ENCODE measurements at regions not wholly inside any gene's neighbourhood (a gene's known extent, or its start where the extent isn't known, plus 50 kb on each side); places are given as distances from the start of the nearest gene placed in this dataset.

- no peaks in the 10 kb centered on the region for H3K9me3 ChIP-seq (ENCODE audit: control extremely low read depth in 1 of 3, control insufficient read depth in 2 of 3, insufficient read depth in 1 of 3, low read length in 2 of 3)
- no peak overlapping the region for H3K9ac ChIP-seq (ENCODE audit: low read length)
- ATAC-seq (ENCODE audit: low read depth) (no peak), DNase-seq (no peak)
- WGBS (ENCODE audit: insufficient coverage), result 66% methylated on average over 2 of the region's 4 CpGs
- no peak overlapping the region for H3K4me2 ChIP-seq (replicated peaks; ENCODE audit: low read depth, low read length, poor library complexity, severe bottlenecking)
- no peaks in the 10 kb centered on the region for H3K4me1 Mint-ChIP-seq
- intact Hi-C loops (cut with micrococcal nuclease), result no loop called here
- H3K27ac Mint-ChIP-seq, result no peak overlapping the region
- H3K36me3 ChIP-seq (replicated peaks in 1 of 2; ENCODE audit: control extremely low read depth in 1 of 2, control insufficient read depth in 1 of 2, extremely low read depth in 1 of 2, insufficient read depth in 2 of 2, low read length in 1 of 2), result no peaks in the 10 kb centered on the region
- ChIA-PET CTCF (no interaction called here), POLR2A (no interaction called here)
- no peak overlapping the region for H3K27ac ChIP-seq (ENCODE audit: low read length in 2 of 2)
- no peak overlapping the region for H3K4me3 Mint-ChIP-seq
- no peaks in the 10 kb centered on the region for H4K20me1 ChIP-seq (ENCODE audit: control insufficient read depth, insufficient read depth, low read length, poor library complexity, severe bottlenecking)
- no peak overlapping the region for H3K4me3 ChIP-seq (ENCODE audit: control extremely low read depth in 1 of 5, extremely low read depth in 1 of 5, insufficient read depth in 1 of 5, low read depth in 2 of 5, low read length in 4 of 5)
- TF ChIP-seq, protein P1, sequence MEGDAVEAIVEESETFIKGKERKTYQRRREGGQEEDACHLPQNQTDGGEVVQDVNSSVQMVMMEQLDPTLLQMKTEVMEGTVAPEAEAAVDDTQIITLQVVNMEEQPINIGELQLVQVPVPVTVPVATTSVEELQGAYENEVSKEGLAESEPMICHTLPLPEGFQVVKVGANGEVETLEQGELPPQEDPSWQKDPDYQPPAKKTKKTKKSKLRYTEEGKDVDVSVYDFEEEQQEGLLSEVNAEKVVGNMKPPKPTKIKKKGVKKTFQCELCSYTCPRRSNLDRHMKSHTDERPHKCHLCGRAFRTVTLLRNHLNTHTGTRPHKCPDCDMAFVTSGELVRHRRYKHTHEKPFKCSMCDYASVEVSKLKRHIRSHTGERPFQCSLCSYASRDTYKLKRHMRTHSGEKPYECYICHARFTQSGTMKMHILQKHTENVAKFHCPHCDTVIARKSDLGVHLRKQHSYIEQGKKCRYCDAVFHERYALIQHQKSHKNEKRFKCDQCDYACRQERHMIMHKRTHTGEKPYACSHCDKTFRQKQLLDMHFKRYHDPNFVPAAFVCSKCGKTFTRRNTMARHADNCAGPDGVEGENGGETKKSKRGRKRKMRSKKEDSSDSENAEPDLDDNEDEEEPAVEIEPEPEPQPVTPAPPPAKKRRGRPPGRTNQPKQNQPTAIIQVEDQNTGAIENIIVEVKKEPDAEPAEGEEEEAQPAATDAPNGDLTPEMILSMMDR (IDR thresholded peaks at IDR 0.05), result no peak
- no peak for TF ChIP-seq EZH2 (IDR thresholded peaks at IDR 0.05; ENCODE audit: borderline replicate concordance, insufficient read depth, low read depth, low read length, poor library complexity, severe bottlenecking)
- no peaks in the 10 kb centered on the region for H3K4me1 ChIP-seq (ENCODE audit: control insufficient read depth in 2 of 2, insufficient read depth in 2 of 2, low read length in 2 of 2)
- H3K79me2 ChIP-seq (ENCODE audit: control insufficient read depth, insufficient read depth, low read length), result no peaks in the 10 kb centered on the region
- no peak overlapping the region for H2AFZ ChIP-seq (ENCODE audit: insufficient read depth, low read depth, low read length, poor library complexity, severe bottlenecking)
- no peaks in the 10 kb centered on the region for H3K9me3 Mint-ChIP-seq (ENCODE audit: insufficient read depth)
- peaks cover 0 to 5% (median 0%) of the 10 kb centered on the region in 4 experiments for H3K27me3 ChIP-seq (replicated peaks in 1 of 4; ENCODE audit: control extremely low read depth in 1 of 4, control insufficient read depth in 3 of 4, insufficient read depth in 4 of 4, low read length in 3 of 4)
- peaks cover 4% of the 10 kb centered on the region for H3K27me3 Mint-ChIP-seq
Observed at GRCh38 chr7:106568680-106569499, 92.1 kb downstream of the CCDC71L start.

DNA sequence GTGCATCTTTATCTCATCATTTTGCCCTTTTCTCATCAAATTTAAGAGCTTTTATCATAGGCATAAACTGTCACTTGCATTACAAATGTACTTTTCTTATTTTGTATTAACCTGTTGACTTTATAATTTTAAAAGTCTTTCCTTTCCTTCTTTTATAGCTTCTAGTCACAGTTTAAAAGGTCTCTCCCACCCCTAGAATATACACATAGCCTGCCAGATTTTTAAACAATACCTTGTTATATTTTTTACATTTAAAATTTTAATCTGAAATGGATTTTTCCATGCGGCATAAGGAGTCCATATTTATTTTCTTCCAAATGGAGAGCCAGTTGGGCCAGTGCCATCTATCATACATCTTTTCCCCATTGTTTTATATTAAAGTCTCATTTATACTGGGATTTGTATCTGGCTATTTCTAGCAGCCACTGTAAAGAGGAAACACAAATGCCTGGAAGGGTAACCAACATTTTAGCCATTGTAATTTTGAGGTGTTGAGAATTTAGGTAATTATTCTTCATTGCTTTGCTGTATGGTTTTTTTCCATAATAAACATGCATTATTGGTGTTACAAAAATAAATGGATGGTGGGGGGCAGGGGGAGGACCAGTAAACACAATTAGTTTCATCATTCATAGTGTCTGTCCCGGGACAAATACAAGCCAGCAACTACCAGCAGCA is 92.8 kb downstream of the CCDC71L start:
- H3K27me3 Mint-ChIP-seq, result peaks cover 4% of the 10 kb centered on the region
- no peak overlapping the region for H3K9ac ChIP-seq (ENCODE audit: low read length)
- no peaks in the 10 kb centered on the region for H3K36me3 ChIP-seq (replicated peaks in 1 of 2; ENCODE audit: control extremely low read depth in 1 of 2, control insufficient read depth in 1 of 2, extremely low read depth in 1 of 2, insufficient read depth in 2 of 2, low read length in 1 of 2)
- no peaks in the 10 kb centered on the region for H3K9me3 Mint-ChIP-seq (ENCODE audit: insufficient read depth)
- ATAC-seq (ENCODE audit: low read depth) (no peak), DNase-seq (no peak)
- H3K4me1 ChIP-seq (ENCODE audit: control insufficient read depth in 2 of 2, insufficient read depth in 2 of 2, low read length in 2 of 2), result no peaks in the 10 kb centered on the region
- H3K4me3 ChIP-seq (ENCODE audit: control extremely low read depth in 1 of 5, extremely low read depth in 1 of 5, insufficient read depth in 1 of 5, low read depth in 2 of 5, low read length in 4 of 5), result no peak overlapping the region
- WGBS (ENCODE audit: insufficient coverage), result no CpG with 5 or more reads among the region's 2 CpGs
- H3K27me3 ChIP-seq (replicated peaks in 1 of 4; ENCODE audit: control extremely low read depth in 1 of 4, control insufficient read depth in 3 of 4, insufficient read depth in 4 of 4, low read length in 3 of 4), result peaks cover 0 to 5% (median 0%) of the 10 kb centered on the region in 4 experiments
- intact Hi-C loops (cut with micrococcal nuclease), result no loop called here
- ChIA-PET CTCF (no interaction called here), POLR2A (no interaction called here)
- no peaks in the 10 kb centered on the region for H4K20me1 ChIP-seq (ENCODE audit: control insufficient read depth, insufficient read depth, low read length, poor library complexity, severe bottlenecking)
- H2AFZ ChIP-seq (ENCODE audit: insufficient read depth, low read depth, low read length, poor library complexity, severe bottlenecking), result no peak overlapping the region
- no peak overlapping the region for H3K27ac Mint-ChIP-seq
- H3K79me2 ChIP-seq (ENCODE audit: control insufficient read depth, insufficient read depth, low read length), result no peaks in the 10 kb centered on the region
- H3K4me1 Mint-ChIP-seq, result no peaks in the 10 kb centered on the region
- H3K9me3 ChIP-seq (ENCODE audit: control extremely low read depth in 1 of 3, control insufficient read depth in 2 of 3, insufficient read depth in 1 of 3, low read length in 2 of 3), result no peaks in the 10 kb centered on the region
- TF ChIP-seq, protein P1 (IDR thresholded peaks at IDR 0.05), result no peak
- TF ChIP-seq EZH2 (IDR thresholded peaks at IDR 0.05; ENCODE audit: borderline replicate concordance, insufficient read depth, low read depth, low read length, poor library complexity, severe bottlenecking), result no peak
- no peak overlapping the region for H3K4me2 ChIP-seq (replicated peaks; ENCODE audit: low read depth, low read length, poor library complexity, severe bottlenecking)
- no peak overlapping the region for H3K4me3 Mint-ChIP-seq
- H3K27ac ChIP-seq (ENCODE audit: low read length in 2 of 2), result no peak overlapping the region
